Choroid plexus epithelial cell (primary cell): ENCODE measurements at regions not wholly inside any gene's neighbourhood (a gene's known extent, or its start where the extent isn't known, plus 50 kb on each side); places are given as distances from the start of the nearest gene placed in this dataset.

ENCODE experiments used
- DNase-seq: peaks from one replicate; pipeline ENCODE4 v3.0.0-alpha.2; 2010; ENCODE audit warnings: low read depth
- H3K4me3 ChIP-seq: 2 replicates; pipeline ENCODE4 v1.5.1; 2011; ENCODE audit warnings: low read depth, mild to moderate bottlenecking, control low read depth, low read length, moderate library complexity
- TF ChIP-seq, protein P1 (sequence below): conservative IDR thresholded peaks from 2 replicates; pipeline ENCODE4 v1.5.1; 2011; ENCODE audit warnings: low read depth, mild to moderate bottlenecking, control low read depth, inconsistent platforms, low read length, moderate library complexity

DNA sequence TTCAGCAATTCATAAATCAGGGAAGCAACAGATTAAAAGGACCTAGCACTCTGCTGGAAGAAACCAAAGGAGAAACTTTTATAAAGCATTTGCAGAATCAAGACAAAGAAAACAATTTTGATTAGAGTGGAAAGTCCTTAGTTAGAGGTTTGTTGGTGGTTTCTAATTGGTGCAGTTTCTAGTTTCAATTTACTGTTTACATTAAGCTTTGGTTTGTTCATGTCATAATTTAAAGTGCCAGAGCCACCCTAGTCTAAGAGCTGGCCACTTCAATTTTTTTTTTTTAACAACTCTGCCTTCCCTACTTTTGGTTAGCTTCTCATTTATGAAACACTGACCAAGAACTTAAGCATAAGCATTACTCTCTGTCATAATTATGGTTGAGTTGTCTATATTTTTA lies 1428.2 kb upstream of the GBE1 start:
- TF ChIP-seq, protein P1, sequence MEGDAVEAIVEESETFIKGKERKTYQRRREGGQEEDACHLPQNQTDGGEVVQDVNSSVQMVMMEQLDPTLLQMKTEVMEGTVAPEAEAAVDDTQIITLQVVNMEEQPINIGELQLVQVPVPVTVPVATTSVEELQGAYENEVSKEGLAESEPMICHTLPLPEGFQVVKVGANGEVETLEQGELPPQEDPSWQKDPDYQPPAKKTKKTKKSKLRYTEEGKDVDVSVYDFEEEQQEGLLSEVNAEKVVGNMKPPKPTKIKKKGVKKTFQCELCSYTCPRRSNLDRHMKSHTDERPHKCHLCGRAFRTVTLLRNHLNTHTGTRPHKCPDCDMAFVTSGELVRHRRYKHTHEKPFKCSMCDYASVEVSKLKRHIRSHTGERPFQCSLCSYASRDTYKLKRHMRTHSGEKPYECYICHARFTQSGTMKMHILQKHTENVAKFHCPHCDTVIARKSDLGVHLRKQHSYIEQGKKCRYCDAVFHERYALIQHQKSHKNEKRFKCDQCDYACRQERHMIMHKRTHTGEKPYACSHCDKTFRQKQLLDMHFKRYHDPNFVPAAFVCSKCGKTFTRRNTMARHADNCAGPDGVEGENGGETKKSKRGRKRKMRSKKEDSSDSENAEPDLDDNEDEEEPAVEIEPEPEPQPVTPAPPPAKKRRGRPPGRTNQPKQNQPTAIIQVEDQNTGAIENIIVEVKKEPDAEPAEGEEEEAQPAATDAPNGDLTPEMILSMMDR = no peak
- H3K4me3 ChIP-seq = no peak overlapping the region
- DNase-seq = no peak

DNA sequence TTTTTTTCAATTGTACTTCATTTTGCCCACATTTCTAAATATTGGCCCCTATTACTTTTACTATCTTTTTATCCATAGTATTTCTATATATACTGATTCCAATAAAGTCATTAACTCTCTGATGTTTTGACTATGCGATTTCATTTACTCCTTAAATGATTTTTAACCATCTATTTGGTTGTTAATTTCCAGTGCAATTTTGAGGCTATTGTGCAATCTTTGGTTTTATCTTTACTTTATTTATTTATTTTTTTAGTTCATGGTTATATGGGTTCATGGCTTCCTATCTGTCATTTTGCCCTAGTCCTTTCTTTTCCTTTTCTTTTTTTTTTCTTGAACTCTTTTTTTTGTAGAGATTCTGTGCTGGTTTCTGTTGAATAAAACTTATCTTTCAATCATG lies 1408.0 kb upstream of the GBE1 start:
- no peak for DNase-seq
- TF ChIP-seq, protein P1 = no peak
- H3K4me3 ChIP-seq = no peak overlapping the region

DNA sequence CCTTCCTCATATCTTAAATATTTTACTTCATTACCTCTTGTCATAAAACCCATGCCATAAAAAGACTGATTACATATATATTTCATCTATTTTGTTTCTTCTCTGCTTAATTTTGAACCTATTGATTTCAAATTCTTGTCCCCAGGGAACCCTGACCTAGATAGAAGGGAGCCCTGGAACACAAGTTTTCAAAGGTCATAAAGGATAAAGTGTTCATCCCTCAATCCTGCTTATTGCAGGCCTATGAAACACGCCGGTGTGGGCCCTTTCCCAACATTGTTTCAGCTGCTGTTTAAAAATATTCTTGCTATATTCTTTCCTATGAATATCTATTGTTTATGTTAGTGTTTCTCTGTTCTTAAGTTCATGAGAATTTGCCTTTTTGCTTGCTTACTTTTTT lies 1389.5 kb upstream of the GBE1 start:
- DNase-seq = no peak
- TF ChIP-seq, protein P1 = no peak
- H3K4me3 ChIP-seq = no peak overlapping the region

DNA sequence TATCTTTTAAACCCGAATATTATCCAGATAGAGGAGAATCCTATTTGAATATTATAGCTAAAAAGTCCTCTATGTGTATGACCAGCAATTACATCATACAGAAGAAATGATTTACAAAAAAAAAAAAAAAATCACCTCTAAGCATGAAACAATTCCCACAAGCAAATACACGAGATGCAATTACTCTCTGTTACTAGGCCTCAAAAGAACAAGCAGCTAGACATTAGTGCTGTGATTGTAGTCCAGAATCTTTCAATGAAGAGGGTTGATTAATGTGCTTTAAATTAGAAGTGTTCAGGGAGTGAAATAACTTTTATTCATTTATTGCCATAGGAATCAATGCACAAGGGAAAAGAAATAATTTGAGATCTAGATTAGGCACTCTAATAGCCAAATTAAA lies 1379.5 kb upstream of the GBE1 start:
- no peak overlapping the region for H3K4me3 ChIP-seq
- TF ChIP-seq, protein P1 = no peak
- DNase-seq = no peak

DNA sequence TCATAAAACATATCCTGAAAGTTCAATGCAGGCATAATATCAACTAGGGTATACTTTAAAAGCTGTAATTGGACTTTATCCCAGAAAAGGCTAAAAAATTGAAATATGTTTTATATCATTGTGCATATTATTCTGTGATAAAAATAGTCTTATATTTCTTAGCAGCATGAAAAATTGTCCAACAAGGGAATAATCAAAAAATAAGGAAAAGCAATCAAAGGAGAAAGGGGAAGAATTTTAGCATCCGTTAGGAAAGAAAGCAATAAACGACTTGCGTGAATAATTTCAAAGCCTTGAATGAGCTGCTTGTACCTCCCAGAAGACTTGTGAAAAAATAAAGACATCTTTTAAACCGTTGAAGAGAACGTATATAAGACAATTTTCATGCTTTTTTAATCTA lies 1369.8 kb upstream of the GBE1 start:
- H3K4me3 ChIP-seq = no peak overlapping the region
- DNase-seq = no peak
- TF ChIP-seq, protein P1 = no peak

DNA sequence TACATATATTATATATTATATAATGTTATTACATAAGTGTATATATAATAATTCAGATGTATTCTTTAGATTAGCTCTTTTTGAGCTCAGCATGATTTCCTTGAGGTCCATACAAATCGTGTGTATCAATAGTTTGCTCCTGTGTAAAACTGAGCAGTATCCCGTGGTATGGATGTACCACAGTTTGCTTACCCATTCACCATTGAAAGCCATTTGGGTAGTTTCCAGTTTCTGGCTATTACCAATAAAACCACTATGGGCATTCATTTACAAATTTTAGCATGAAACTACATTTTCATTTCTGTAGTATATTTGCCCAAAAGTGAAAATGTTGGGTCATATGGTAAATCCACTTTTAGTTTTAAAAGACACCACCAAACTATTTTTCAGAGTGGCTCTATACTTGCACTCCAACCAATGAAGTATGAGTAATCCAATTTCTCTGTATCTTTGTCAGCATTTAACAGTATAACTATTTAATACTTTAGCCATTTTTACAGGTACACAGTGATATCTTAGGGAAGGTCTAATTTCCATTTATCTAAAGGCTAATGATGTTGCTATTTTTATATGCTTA lies 1361.4 kb upstream of the GBE1 start:
- no peak overlapping the region for H3K4me3 ChIP-seq
- DNase-seq = no peak
- TF ChIP-seq, protein P1 = no peak

DNA sequence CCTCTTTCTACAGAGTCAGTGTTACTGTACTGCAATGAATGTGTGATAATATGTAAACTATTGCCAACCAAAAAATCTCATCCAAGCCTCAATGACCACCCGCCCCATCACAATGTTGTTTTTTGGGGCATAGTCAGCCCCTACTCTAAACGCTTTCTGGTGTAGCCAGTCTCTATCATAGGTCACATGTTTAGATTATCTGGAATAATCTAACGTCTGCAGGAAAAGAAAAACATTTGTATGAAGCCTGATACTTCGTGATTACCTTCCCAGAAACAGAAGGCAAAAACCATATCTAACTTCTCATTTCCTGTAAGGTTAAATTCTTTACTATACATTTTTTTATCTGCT lies 1331.8 kb upstream of the GBE1 start:
- no peak for DNase-seq
- TF ChIP-seq, protein P1 = no peak
- no peak overlapping the region for H3K4me3 ChIP-seq
